NCI-H524 (cell line): ENCODE measurements at regions not wholly inside any gene's neighbourhood (a gene's known extent, or its start where the extent isn't known, plus 50 kb on each side); places are given as distances from the start of the nearest gene placed in this dataset.
A peak's percentile ranks its signal among the peaks of the same experiment; 100 is the strongest.

Source experiments
- DNase-seq, 2 experiments: peaks; one replicate each; lab custom pipeline; 2025; lab: John Stamatoyannopoulos, UW

GRCh38 chr21:19850157-19850556 lies 1148.1 kb upstream of the NCAM2 start:
- no peak for DNase-seq

GRCh38 chr21:19853061-19853460 lies 1145.1 kb upstream of the NCAM2 start:
- DNase-seq, result no peak

GRCh38 chr21:19853709-19854575 lies 1144.3 kb upstream of the NCAM2 start:
- DNase-seq, result peak; percentile 88 to 94

GRCh38 chr21:19855522-19855921 lies 1142.7 kb upstream of the NCAM2 start:
- DNase-seq, result no peak

GRCh38 chr21:19864476-19864875 lies 1133.7 kb upstream of the NCAM2 start:
- no peak for DNase-seq

- DNase-seq, result no peak
Measured at GRCh38 chr21:19870682-19871081, 1127.5 kb upstream of the NCAM2 start.

- peak; percentile 39 to 65 for DNase-seq
Measured at GRCh38 chr21:19874521-19874920, 1123.7 kb upstream of the NCAM2 start.

- DNase-seq, result no peak
Measured at GRCh38 chr21:19878133-19878532, 1120.1 kb upstream of the NCAM2 start.

GRCh38 chr21:19899645-19900044 lies 1098.6 kb upstream of the NCAM2 start:
- DNase-seq, result no peak

GRCh38 chr21:19900149-19900548 lies 1098.1 kb upstream of the NCAM2 start:
- no peak for DNase-seq

- DNase-seq, result no peak
Measured at GRCh38 chr21:19908390-19908789, 1089.8 kb upstream of the NCAM2 start.

- no peak for DNase-seq
Measured at GRCh38 chr21:19914028-19914427, 1084.2 kb upstream of the NCAM2 start.

- no peak for DNase-seq
Measured at GRCh38 chr21:19921211-19921610, 1077.0 kb upstream of the NCAM2 start.

- no peak for DNase-seq
Measured at GRCh38 chr21:19922122-19922521, 1076.1 kb upstream of the NCAM2 start.

GRCh38 chr21:19935467-19935866 lies 1062.7 kb upstream of the NCAM2 start:
- no peak for DNase-seq

GRCh38 chr21:19937619-19938018 lies 1060.6 kb upstream of the NCAM2 start:
- no peak for DNase-seq

- DNase-seq, result no peak
Measured at GRCh38 chr21:19941626-19942025, 1056.6 kb upstream of the NCAM2 start.

GRCh38 chr21:19950347-19950746 lies 1047.9 kb upstream of the NCAM2 start:
- DNase-seq, result no peak

- DNase-seq, result no peak
Measured at GRCh38 chr21:19969156-19969555, 1029.1 kb upstream of the NCAM2 start.

- DNase-seq, result peak in 1 of 2 experiments; percentile 12
Measured at GRCh38 chr21:19981938-19982337, 1016.3 kb upstream of the NCAM2 start.

GRCh38 chr21:19986396-19986795 lies 1011.8 kb upstream of the NCAM2 start:
- no peak for DNase-seq

- no peak for DNase-seq
Measured at GRCh38 chr21:19987671-19988070, 1010.5 kb upstream of the NCAM2 start.

GRCh38 chr21:19992540-19992939 lies 1005.7 kb upstream of the NCAM2 start:
- peak in 1 of 2 experiments; percentile 5 for DNase-seq

GRCh38 chr21:19993268-19993667 lies 1004.9 kb upstream of the NCAM2 start:
- DNase-seq, result no peak
